ENCODE measurements at regions not wholly inside any gene's neighbourhood (a gene's known extent, or its start where the extent isn't known, plus 50 kb on each side); places are given as distances from the start of the nearest gene placed in this dataset.

GRCh38 chr15:24865303-24865702 lies 89.5 kb upstream of the SNRPN start:
- Mint-ChIP-seq H3K4me1 (no peaks in the 10 kb centered on the region), H3K4me3 (no peak overlapping the region), H3K27ac (no peak overlapping the region), H3K9me3 (peaks cover 0 to 25% (median 5%) of the 10 kb centered on the region in 7 donors), H3K27me3 (no peaks in the 10 kb centered on the region), H3K36me3 (no peaks in the 10 kb centered on the region)
- Histone ChIP-seq H3K36me3 (ENCODE audit: control insufficient read depth, insufficient read depth, low read length) (no peaks in the 10 kb centered on the region), H3K9me3 (ENCODE audit: control insufficient read depth in 2 of 2, low read length in 2 of 2) (peaks cover 0 to 6% of the 10 kb centered on the region in 2 experiments), H3K27me3 (ENCODE audit: control insufficient read depth, insufficient read depth, low read length) (no peaks in the 10 kb centered on the region), H3K27ac (ENCODE audit: insufficient read depth, low read length, poor library complexity, severe bottlenecking) (no peak overlapping the region), H3K4me3 (ENCODE audit: low read depth, low read length) (no peak overlapping the region), H3K4me1 (ENCODE audit: control insufficient read depth, insufficient read depth, low read length, poor library complexity, severe bottlenecking) (no peaks in the 10 kb centered on the region)
- ATAC-seq (ENCODE audit: low read depth in 2 of 2) (no peak), DNase-seq (no peak)

GRCh38 chr15:24877174-24877573 lies 77.6 kb upstream of the SNRPN start:
- Histone ChIP-seq H3K9me3 (ENCODE audit: control insufficient read depth in 2 of 2, low read length in 2 of 2) (peaks cover 1 to 18% of the 10 kb centered on the region in 2 experiments), H3K27me3 (ENCODE audit: control insufficient read depth, insufficient read depth, low read length) (no peaks in the 10 kb centered on the region), H3K27ac (ENCODE audit: insufficient read depth, low read length, poor library complexity, severe bottlenecking) (no peak overlapping the region), H3K4me1 (ENCODE audit: control insufficient read depth, insufficient read depth, low read length, poor library complexity, severe bottlenecking) (no peaks in the 10 kb centered on the region), H3K4me3 (ENCODE audit: low read depth, low read length) (no peak overlapping the region), H3K36me3 (ENCODE audit: control insufficient read depth, insufficient read depth, low read length) (no peaks in the 10 kb centered on the region)
- peaks cover 0 to 4% (median 0%) of the 10 kb centered on the region in 4 donors for H3K4me1 Mint-ChIP-seq
- H3K4me3 Mint-ChIP-seq = no peak overlapping the region
- H3K9me3 Mint-ChIP-seq = peaks cover 0 to 28% (median 7%) of the 10 kb centered on the region in 7 donors
- H3K27ac Mint-ChIP-seq = no peak overlapping the region
- no peak for ATAC-seq (ENCODE audit: low read depth in 2 of 2)
- DNase-seq = no peak
- no peaks in the 10 kb centered on the region for H3K36me3 Mint-ChIP-seq
- no peaks in the 10 kb centered on the region for H3K27me3 Mint-ChIP-seq

- Mint-ChIP-seq H3K4me3 (peak overlapping the region in 2 of 4 donors; percentile 74 to 78), H3K27me3 (no peaks in the 10 kb centered on the region), H3K36me3 (no peaks in the 10 kb centered on the region), H3K9me3 (peaks cover 0 to 31% (median 7%) of the 10 kb centered on the region in 7 donors), H3K27ac (no peak overlapping the region), H3K4me1 (peaks cover 0 to 4% (median 0%) of the 10 kb centered on the region in 4 donors)
- no peak for DNase-seq
- no peaks in the 10 kb centered on the region for H3K4me1 ChIP-seq (ENCODE audit: control insufficient read depth, insufficient read depth, low read length, poor library complexity, severe bottlenecking)
- H3K4me3 ChIP-seq (ENCODE audit: low read depth, low read length) = peak overlapping the region; percentile 6
- no peaks in the 10 kb centered on the region for H3K36me3 ChIP-seq (ENCODE audit: control insufficient read depth, insufficient read depth, low read length)
- peaks cover 0 to 18% of the 10 kb centered on the region in 2 experiments for H3K9me3 ChIP-seq (ENCODE audit: control insufficient read depth in 2 of 2, low read length in 2 of 2)
- no peak overlapping the region for H3K27ac ChIP-seq (ENCODE audit: insufficient read depth, low read length, poor library complexity, severe bottlenecking)
- H3K27me3 ChIP-seq (ENCODE audit: control insufficient read depth, insufficient read depth, low read length) = no peaks in the 10 kb centered on the region
- ATAC-seq (ENCODE audit: low read depth in 2 of 2) = no peak
Observed at GRCh38 chr15:24878153-24878552, 76.6 kb upstream of the SNRPN start.

GRCh38 chr15:24879492-24879891 lies 75.3 kb upstream of the SNRPN start:
- H3K27ac ChIP-seq (ENCODE audit: insufficient read depth, low read length, poor library complexity, severe bottlenecking) = no peak overlapping the region
- H3K4me3 Mint-ChIP-seq = no peak overlapping the region
- H3K4me1 ChIP-seq (ENCODE audit: control insufficient read depth, insufficient read depth, low read length, poor library complexity, severe bottlenecking) = no peaks in the 10 kb centered on the region
- no peak for DNase-seq
- ATAC-seq (ENCODE audit: low read depth in 2 of 2) = no peak
- H3K36me3 ChIP-seq (ENCODE audit: control insufficient read depth, insufficient read depth, low read length) = no peaks in the 10 kb centered on the region
- no peaks in the 10 kb centered on the region for H3K27me3 ChIP-seq (ENCODE audit: control insufficient read depth, insufficient read depth, low read length)
- no peak overlapping the region for H3K27ac Mint-ChIP-seq
- H3K9me3 ChIP-seq (ENCODE audit: control insufficient read depth in 2 of 2, low read length in 2 of 2) = peaks cover 0 to 21% of the 10 kb centered on the region in 2 experiments
- H3K9me3 Mint-ChIP-seq = peaks cover 0 to 27% (median 6%) of the 10 kb centered on the region in 7 donors
- H3K36me3 Mint-ChIP-seq = no peaks in the 10 kb centered on the region
- H3K27me3 Mint-ChIP-seq = no peaks in the 10 kb centered on the region
- peaks cover 0 to 4% (median 0%) of the 10 kb centered on the region in 4 donors for H3K4me1 Mint-ChIP-seq
- no peak overlapping the region for H3K4me3 ChIP-seq (ENCODE audit: low read depth, low read length)

- H3K27me3 ChIP-seq (ENCODE audit: control insufficient read depth, insufficient read depth, low read length) = no peaks in the 10 kb centered on the region
- no peak overlapping the region for H3K4me3 ChIP-seq (ENCODE audit: low read depth, low read length)
- H3K4me1 ChIP-seq (ENCODE audit: control insufficient read depth, insufficient read depth, low read length, poor library complexity, severe bottlenecking) = no peaks in the 10 kb centered on the region
- no peak for DNase-seq
- Mint-ChIP-seq H3K27me3 (no peaks in the 10 kb centered on the region), H3K4me3 (no peak overlapping the region), H3K27ac (no peak overlapping the region), H3K9me3 (peaks cover 0 to 26% (median 4%) of the 10 kb centered on the region in 7 donors), H3K36me3 (no peaks in the 10 kb centered on the region), H3K4me1 (peaks cover 0 to 4% (median 0%) of the 10 kb centered on the region in 4 donors)
- no peak overlapping the region for H3K27ac ChIP-seq (ENCODE audit: insufficient read depth, low read length, poor library complexity, severe bottlenecking)
- H3K36me3 ChIP-seq (ENCODE audit: control insufficient read depth, insufficient read depth, low read length) = no peaks in the 10 kb centered on the region
- ATAC-seq (ENCODE audit: low read depth in 2 of 2) = no peak
- H3K9me3 ChIP-seq (ENCODE audit: control insufficient read depth in 2 of 2, low read length in 2 of 2) = peaks cover 0 to 21% of the 10 kb centered on the region in 2 experiments
Observed at GRCh38 chr15:24880663-24881062, 74.1 kb upstream of the SNRPN start.

GRCh38 chr15:24886538-24886937 lies 68.2 kb upstream of the SNRPN start:
- DNase-seq = no peak
- no peaks in the 10 kb centered on the region for H3K4me1 Mint-ChIP-seq
- no peaks in the 10 kb centered on the region for H3K27me3 Mint-ChIP-seq
- no peaks in the 10 kb centered on the region for H3K27me3 ChIP-seq (ENCODE audit: control insufficient read depth, insufficient read depth, low read length)
- no peak overlapping the region for H3K27ac Mint-ChIP-seq
- H3K9me3 Mint-ChIP-seq = peaks cover 0 to 27% (median 11%) of the 10 kb centered on the region in 7 donors
- peaks cover 0 to 7% of the 10 kb centered on the region in 2 experiments for H3K9me3 ChIP-seq (ENCODE audit: control insufficient read depth in 2 of 2, low read length in 2 of 2)
- no peak overlapping the region for H3K4me3 Mint-ChIP-seq
- H3K36me3 ChIP-seq (ENCODE audit: control insufficient read depth, insufficient read depth, low read length) = no peaks in the 10 kb centered on the region
- H3K27ac ChIP-seq (ENCODE audit: insufficient read depth, low read length, poor library complexity, severe bottlenecking) = no peak overlapping the region
- no peaks in the 10 kb centered on the region for H3K36me3 Mint-ChIP-seq
- ATAC-seq (ENCODE audit: low read depth in 2 of 2) = no peak
- H3K4me3 ChIP-seq (ENCODE audit: low read depth, low read length) = no peak overlapping the region
- H3K4me1 ChIP-seq (ENCODE audit: control insufficient read depth, insufficient read depth, low read length, poor library complexity, severe bottlenecking) = no peaks in the 10 kb centered on the region

- no peaks in the 10 kb centered on the region for H3K4me1 ChIP-seq (ENCODE audit: control insufficient read depth, insufficient read depth, low read length, poor library complexity, severe bottlenecking)
- peaks cover 3 to 19% of the 10 kb centered on the region in 2 experiments for H3K9me3 ChIP-seq (ENCODE audit: control insufficient read depth in 2 of 2, low read length in 2 of 2)
- no peak overlapping the region for H3K27ac Mint-ChIP-seq
- no peaks in the 10 kb centered on the region for H3K27me3 ChIP-seq (ENCODE audit: control insufficient read depth, insufficient read depth, low read length)
- H3K36me3 Mint-ChIP-seq = no peaks in the 10 kb centered on the region
- H3K36me3 ChIP-seq (ENCODE audit: control insufficient read depth, insufficient read depth, low read length) = no peaks in the 10 kb centered on the region
- H3K4me3 Mint-ChIP-seq = no peak overlapping the region
- H3K9me3 Mint-ChIP-seq = peaks cover 3 to 47% (median 13%) of the 10 kb centered on the region in 7 donors
- no peak overlapping the region for H3K27ac ChIP-seq (ENCODE audit: insufficient read depth, low read length, poor library complexity, severe bottlenecking)
- no peaks in the 10 kb centered on the region for H3K4me1 Mint-ChIP-seq
- H3K4me3 ChIP-seq (ENCODE audit: low read depth, low read length) = no peak overlapping the region
- no peak for ATAC-seq (ENCODE audit: low read depth in 2 of 2)
- H3K27me3 Mint-ChIP-seq = no peaks in the 10 kb centered on the region
- no peak for DNase-seq
Observed at GRCh38 chr15:24898715-24899272, 56.0 kb upstream of the SNRPN start.

- Histone ChIP-seq H3K27ac (ENCODE audit: insufficient read depth, low read length, poor library complexity, severe bottlenecking) (no peak overlapping the region), H3K4me3 (ENCODE audit: low read depth, low read length) (no peak overlapping the region), H3K4me1 (ENCODE audit: control insufficient read depth, insufficient read depth, low read length, poor library complexity, severe bottlenecking) (no peaks in the 10 kb centered on the region), H3K9me3 (ENCODE audit: control insufficient read depth in 2 of 2, low read length in 2 of 2) (peaks cover 2 to 19% of the 10 kb centered on the region in 2 experiments), H3K27me3 (ENCODE audit: control insufficient read depth, insufficient read depth, low read length) (no peaks in the 10 kb centered on the region), H3K36me3 (ENCODE audit: control insufficient read depth, insufficient read depth, low read length) (no peaks in the 10 kb centered on the region)
- no peak overlapping the region for H3K27ac Mint-ChIP-seq
- DNase-seq = no peak
- H3K4me3 Mint-ChIP-seq = no peak overlapping the region
- no peaks in the 10 kb centered on the region for H3K27me3 Mint-ChIP-seq
- ATAC-seq (ENCODE audit: low read depth in 2 of 2) = no peak
- H3K36me3 Mint-ChIP-seq = no peaks in the 10 kb centered on the region
- H3K9me3 Mint-ChIP-seq = peaks cover 3 to 47% (median 13%) of the 10 kb centered on the region in 7 donors
- no peaks in the 10 kb centered on the region for H3K4me1 Mint-ChIP-seq
Observed at GRCh38 chr15:24899367-24899766, 55.4 kb upstream of the SNRPN start.
